Gastrocnemius medialis (tissue), 4 donors: ENCODE measurements at regions not wholly inside any gene's neighbourhood (a gene's known extent, or its start where the extent isn't known, plus 50 kb on each side); places are given as distances from the start of the nearest gene placed in this dataset.

Experiments used
- CTCF ChIP-seq, 5 experiments: fragments of 450-650 bp in 3 of 5; fragments of 200-600 bp in 2 of 5; sonication (generic) in 2 of 5; IDR thresholded peaks in 4 of 5; conservative IDR thresholded peaks in 1 of 5; 1 replicate in 4 of 5; 2 replicates in 1 of 5; pipeline ENCODE4 v1.5.1; 2016 to 2019; ENCODE audit warnings: antibody characterized with exemption in 5 of 5, mild to moderate bottlenecking in 3 of 5, moderate library complexity in 3 of 5
- POLR2A ChIP-seq, 2 donors: fragments of 450-650 bp; IDR thresholded peaks; one replicate each; pipeline ENCODE4 v1.6.1; 2017; ENCODE audit warnings: antibody characterized with exemption in 2 of 2, mild to moderate bottlenecking in 2 of 2, moderate library complexity in 2 of 2

- TF ChIP-seq CTCF (IDR thresholded peaks at IDR 0.05 in 4 of 5, conservative IDR thresholded peaks at IDR 0.05 in 1 of 5), result no peak
- no peak for TF ChIP-seq POLR2A (IDR thresholded peaks at IDR 0.05)
Observed at GRCh38 chr21:30953605-30954004, 72.2 kb upstream of the KRTAP11-1 start.
